ENCODE measurements at regions not wholly inside any gene's neighbourhood (a gene's known extent, or its start where the extent isn't known, plus 50 kb on each side); places are given as distances from the start of the nearest gene placed in this dataset.

- Histone ChIP-seq H3K27me3 (ENCODE audit: control insufficient read depth in 3 of 3, insufficient read depth in 3 of 3, low read depth in 1 of 3, low read length in 3 of 3) (no peaks in the 10 kb centered on the region), H3K27ac (replicated peaks; ENCODE audit: low read length) (no peak overlapping the region), H2BK5ac (ENCODE audit: low read length) (no peak overlapping the region), H2AK5ac (ENCODE audit: low read depth, low read length) (no peak overlapping the region), H3K4me1 (ENCODE audit: control insufficient read depth in 2 of 2, insufficient read depth in 1 of 2, low read depth in 1 of 2, low read length in 2 of 2) (no peaks in the 10 kb centered on the region), H4K8ac (ENCODE audit: low read depth, low read length) (no peak overlapping the region), H3K18ac (ENCODE audit: low read length) (no peak overlapping the region), H3K14ac (ENCODE audit: low read length) (no peak overlapping the region), H3K79me1 (ENCODE audit: low read depth, low read length) (peaks cover 2% of the 10 kb centered on the region), H2BK15ac (ENCODE audit: low read length) (no peak overlapping the region), H2BK120ac (ENCODE audit: low read depth, low read length) (no peak overlapping the region), H3K36me3 (replicated peaks in 1 of 2; ENCODE audit: control insufficient read depth in 2 of 2, insufficient read depth in 2 of 2, low read length in 2 of 2) (no peaks in the 10 kb centered on the region), H3K9me3 (replicated peaks in 1 of 2; ENCODE audit: control insufficient read depth in 2 of 2, insufficient read depth in 1 of 2, low read depth in 1 of 2, low read length in 2 of 2) (peaks cover 0 to 1% of the 10 kb centered on the region in 2 donors), H2AFZ (ENCODE audit: low read length) (no peak overlapping the region), H3K4me3 (ENCODE audit: low read length in 2 of 2) (no peak overlapping the region), H3K9ac (ENCODE audit: low read depth, low read length, poor library complexity) (no peak overlapping the region), H3K4ac (ENCODE audit: low read length) (no peak overlapping the region), H2BK12ac (ENCODE audit: low read length) (no peak overlapping the region), H3K4me2 (ENCODE audit: insufficient read depth, low read length, poor library complexity, severe bottlenecking) (no peak overlapping the region), H4K91ac (ENCODE audit: low read depth, low read length, poor library complexity) (no peak overlapping the region), H3K23ac (ENCODE audit: low read depth, low read length, poor library complexity) (no peak overlapping the region)
- DNase-seq (ENCODE audit: low spot score) = no peak
- WGBS, 2 donors (ENCODE audit: extremely low coverage in 2 of 2, insufficient read length in 2 of 2, insufficient replicate concordance in 1 of 2) = no CpG with 5 or more reads among the region's 3 CpGs
Measured at GRCh38 chr17:52376137-52376536, 217.6 kb upstream of the CA10 start.

GRCh38 chr17:52368886-52369285, 210.4 kb upstream of the CA10 start:
- Histone ChIP-seq H3K18ac (ENCODE audit: low read length) (no peak overlapping the region), H2AK5ac (ENCODE audit: low read depth, low read length) (no peak overlapping the region), H2BK120ac (ENCODE audit: low read depth, low read length) (no peak overlapping the region), H3K4me3 (ENCODE audit: low read length in 2 of 2) (no peak overlapping the region), H3K4me1 (ENCODE audit: control insufficient read depth in 2 of 2, insufficient read depth in 1 of 2, low read depth in 1 of 2, low read length in 2 of 2) (no peaks in the 10 kb centered on the region), H3K36me3 (replicated peaks in 1 of 2; ENCODE audit: control insufficient read depth in 2 of 2, insufficient read depth in 2 of 2, low read length in 2 of 2) (no peaks in the 10 kb centered on the region), H3K27ac (replicated peaks; ENCODE audit: low read length) (no peak overlapping the region), H2BK12ac (ENCODE audit: low read length) (no peak overlapping the region), H3K27me3 (ENCODE audit: control insufficient read depth in 3 of 3, insufficient read depth in 3 of 3, low read depth in 1 of 3, low read length in 3 of 3) (no peaks in the 10 kb centered on the region), H3K4me2 (ENCODE audit: insufficient read depth, low read length, poor library complexity, severe bottlenecking) (no peak overlapping the region), H3K9ac (ENCODE audit: low read depth, low read length, poor library complexity) (no peak overlapping the region), H3K79me1 (ENCODE audit: low read depth, low read length) (no peaks in the 10 kb centered on the region), H3K9me3 (replicated peaks in 1 of 2; ENCODE audit: control insufficient read depth in 2 of 2, insufficient read depth in 1 of 2, low read depth in 1 of 2, low read length in 2 of 2) (no peaks in the 10 kb centered on the region), H3K14ac (ENCODE audit: low read length) (no peak overlapping the region), H2BK5ac (ENCODE audit: low read length) (no peak overlapping the region), H3K23ac (ENCODE audit: low read depth, low read length, poor library complexity) (no peak overlapping the region), H2BK15ac (ENCODE audit: low read length) (no peak overlapping the region), H4K8ac (ENCODE audit: low read depth, low read length) (no peak overlapping the region), H2AFZ (ENCODE audit: low read length) (no peak overlapping the region), H3K4ac (ENCODE audit: low read length) (no peak overlapping the region), H4K91ac (ENCODE audit: low read depth, low read length, poor library complexity) (no peak overlapping the region)
- DNase-seq (ENCODE audit: low spot score) = no peak
- WGBS, 2 donors (ENCODE audit: extremely low coverage in 2 of 2, insufficient read length in 2 of 2, insufficient replicate concordance in 1 of 2) = no CpG with 5 or more reads among the region's 7 CpGs

GRCh38 chr17:52357854-52358253, 199.3 kb upstream of the CA10 start:
- Histone ChIP-seq H4K91ac (ENCODE audit: low read depth, low read length, poor library complexity) (no peak overlapping the region), H4K8ac (ENCODE audit: low read depth, low read length) (no peak overlapping the region), H3K14ac (ENCODE audit: low read length) (no peak overlapping the region), H2AFZ (ENCODE audit: low read length) (no peak overlapping the region), H3K4me3 (ENCODE audit: low read length in 2 of 2) (no peak overlapping the region), H3K9me3 (replicated peaks in 1 of 2; ENCODE audit: control insufficient read depth in 2 of 2, insufficient read depth in 1 of 2, low read depth in 1 of 2, low read length in 2 of 2) (no peaks in the 10 kb centered on the region), H3K36me3 (replicated peaks in 1 of 2; ENCODE audit: control insufficient read depth in 2 of 2, insufficient read depth in 2 of 2, low read length in 2 of 2) (no peaks in the 10 kb centered on the region), H3K79me1 (ENCODE audit: low read depth, low read length) (no peaks in the 10 kb centered on the region), H2BK12ac (ENCODE audit: low read length) (no peak overlapping the region), H2AK5ac (ENCODE audit: low read depth, low read length) (no peak overlapping the region), H2BK5ac (ENCODE audit: low read length) (no peak overlapping the region), H3K18ac (ENCODE audit: low read length) (no peak overlapping the region), H3K4ac (ENCODE audit: low read length) (no peak overlapping the region), H3K4me1 (ENCODE audit: control insufficient read depth in 2 of 2, insufficient read depth in 1 of 2, low read depth in 1 of 2, low read length in 2 of 2) (no peaks in the 10 kb centered on the region), H2BK120ac (ENCODE audit: low read depth, low read length) (no peak overlapping the region), H2BK15ac (ENCODE audit: low read length) (no peak overlapping the region), H3K23ac (ENCODE audit: low read depth, low read length, poor library complexity) (no peak overlapping the region), H3K9ac (ENCODE audit: low read depth, low read length, poor library complexity) (no peak overlapping the region), H3K27ac (replicated peaks; ENCODE audit: low read length) (no peak overlapping the region), H3K27me3 (ENCODE audit: control insufficient read depth in 3 of 3, insufficient read depth in 3 of 3, low read depth in 1 of 3, low read length in 3 of 3) (no peaks in the 10 kb centered on the region), H3K4me2 (ENCODE audit: insufficient read depth, low read length, poor library complexity, severe bottlenecking) (no peak overlapping the region)
- no CpG with 5 or more reads among the region's 2 CpGs for WGBS, 2 donors (ENCODE audit: extremely low coverage in 2 of 2, insufficient read length in 2 of 2, insufficient replicate concordance in 1 of 2)
- no peak for DNase-seq (ENCODE audit: low spot score)

GRCh38 chr17:52336796-52337195, 178.3 kb upstream of the CA10 start:
- H2AK5ac ChIP-seq (ENCODE audit: low read depth, low read length) = no peak overlapping the region
- no peaks in the 10 kb centered on the region for H3K4me1 ChIP-seq (ENCODE audit: control insufficient read depth in 2 of 2, insufficient read depth in 1 of 2, low read depth in 1 of 2, low read length in 2 of 2)
- no peak for DNase-seq (ENCODE audit: low spot score)
- H2BK15ac ChIP-seq (ENCODE audit: low read length) = no peak overlapping the region
- H2BK120ac ChIP-seq (ENCODE audit: low read depth, low read length) = no peak overlapping the region
- no peak overlapping the region for H3K14ac ChIP-seq (ENCODE audit: low read length)
- no peak overlapping the region for H3K27ac ChIP-seq (replicated peaks; ENCODE audit: low read length)
- H3K9me3 ChIP-seq (replicated peaks in 1 of 2; ENCODE audit: control insufficient read depth in 2 of 2, insufficient read depth in 1 of 2, low read depth in 1 of 2, low read length in 2 of 2) = no peaks in the 10 kb centered on the region
- WGBS, 2 donors (ENCODE audit: extremely low coverage in 2 of 2, insufficient read length in 2 of 2, insufficient replicate concordance in 1 of 2) = no CpG with 5 or more reads among the region's 4 CpGs
- no peak overlapping the region for H4K8ac ChIP-seq (ENCODE audit: low read depth, low read length)
- H3K4me2 ChIP-seq (ENCODE audit: insufficient read depth, low read length, poor library complexity, severe bottlenecking) = no peak overlapping the region
- H3K9ac ChIP-seq (ENCODE audit: low read depth, low read length, poor library complexity) = no peak overlapping the region
- H3K27me3 ChIP-seq (ENCODE audit: control insufficient read depth in 3 of 3, insufficient read depth in 3 of 3, low read depth in 1 of 3, low read length in 3 of 3) = no peaks in the 10 kb centered on the region
- no peak overlapping the region for H3K23ac ChIP-seq (ENCODE audit: low read depth, low read length, poor library complexity)
- no peaks in the 10 kb centered on the region for H3K36me3 ChIP-seq (replicated peaks in 1 of 2; ENCODE audit: control insufficient read depth in 2 of 2, insufficient read depth in 2 of 2, low read length in 2 of 2)
- no peak overlapping the region for H2AFZ ChIP-seq (ENCODE audit: low read length)
- H4K91ac ChIP-seq (ENCODE audit: low read depth, low read length, poor library complexity) = no peak overlapping the region
- no peaks in the 10 kb centered on the region for H3K79me1 ChIP-seq (ENCODE audit: low read depth, low read length)
- no peak overlapping the region for H2BK5ac ChIP-seq (ENCODE audit: low read length)
- H3K4me3 ChIP-seq (ENCODE audit: low read length in 2 of 2) = no peak overlapping the region
- no peak overlapping the region for H2BK12ac ChIP-seq (ENCODE audit: low read length)
- H3K18ac ChIP-seq (ENCODE audit: low read length) = no peak overlapping the region
- no peak overlapping the region for H3K4ac ChIP-seq (ENCODE audit: low read length)
